Fibroblast of lung (primary cell): ENCODE measurements at regions not wholly inside any gene's neighbourhood (a gene's known extent, or its start where the extent isn't known, plus 50 kb on each side); places are given as distances from the start of the nearest gene placed in this dataset.

ENCODE experiments used
- DNase-seq, 2 donors: peaks; one replicate each; pipeline versions ENCODE4 v3.0.0 to v3.0.0-alpha.2; 2010; ENCODE audit warnings: low read depth in 2 of 2
- H2AFZ ChIP-seq: 2 replicates; pipeline ENCODE4 v1.5.1; 2012; ENCODE audit warnings: low read length, control low read depth, inconsistent platforms
- H3K27ac ChIP-seq: 2 replicates; pipeline ENCODE4 v1.5.1; 2011; ENCODE audit warnings: low read length, control low read depth; ENCODE audit not compliant: insufficient read depth
- H3K27me3 ChIP-seq: 2 replicates; pipeline ENCODE4 v1.5.1; 2011; ENCODE audit warnings: mild to moderate bottlenecking, low read length; ENCODE audit not compliant: control insufficient read depth, insufficient read depth
- H3K36me3 ChIP-seq: 2 replicates; pipeline ENCODE4 v1.5.1; 2011; ENCODE audit warnings: low read length; ENCODE audit not compliant: control insufficient read depth, insufficient read depth
- H3K4me1 ChIP-seq: 2 replicates; pipeline ENCODE4 v1.5.1; 2011; ENCODE audit warnings: low read length; ENCODE audit not compliant: control insufficient read depth, insufficient read depth; ENCODE audit errors: extremely low read depth
- H3K4me2 ChIP-seq: 2 replicates; pipeline ENCODE4 v1.5.1; 2011; ENCODE audit warnings: low read length, control low read depth; ENCODE audit not compliant: insufficient read depth; ENCODE audit errors: extremely low read depth
- H3K4me3 ChIP-seq, 4 experiments: fragments of 200-600 bp in 1 of 4; sonication (generic) in 1 of 4; replicated peaks in 1 of 4; 2 replicates each; pipeline ENCODE4 v1.5.1; 2011 to 2016; ENCODE audit warnings: low read length in 4 of 4, low read depth in 3 of 4, mild to moderate bottlenecking in 3 of 4, control low read depth in 2 of 4, inconsistent platforms in 1 of 4, mixed read lengths in 1 of 4; ENCODE audit not compliant: insufficient read depth in 1 of 4; ENCODE audit errors: control extremely low read depth in 1 of 4
- H3K79me2 ChIP-seq: 2 replicates; pipeline ENCODE4 v1.5.1; 2012; ENCODE audit warnings: mild to moderate bottlenecking, low read length, inconsistent platforms; ENCODE audit not compliant: control insufficient read depth, insufficient read depth
- H3K9ac ChIP-seq: 2 replicates; pipeline ENCODE4 v1.5.1; 2011; ENCODE audit warnings: mild to moderate bottlenecking, low read length, control low read depth; ENCODE audit not compliant: insufficient read depth
- H3K9me3 ChIP-seq: 2 replicates; pipeline ENCODE4 v1.5.1; 2012; ENCODE audit warnings: low read depth, low read length; ENCODE audit not compliant: control insufficient read depth, insufficient read depth
- H4K20me1 ChIP-seq: 2 replicates; pipeline ENCODE4 v1.5.1; 2011; ENCODE audit warnings: low read length; ENCODE audit not compliant: control insufficient read depth, insufficient read depth; ENCODE audit errors: extremely low read depth
- CTCF ChIP-seq, 2 donors: IDR thresholded peaks in 1 of 2; conservative IDR thresholded peaks in 1 of 2; 1 replicate in 1 of 2; 2 replicates in 1 of 2; pipeline ENCODE4 v1.5.1; 2011 to 2012; ENCODE audit warnings: low read length in 2 of 2, control low read depth in 1 of 2, inconsistent platforms in 1 of 2, low read depth in 1 of 2, mild to moderate bottlenecking in 1 of 2
- EZH2 ChIP-seq: IDR thresholded peaks from 2 replicates; pipeline ENCODE4 v1.5.1; 2012; ENCODE audit warnings: low read length, control low read depth, mild to moderate bottlenecking; ENCODE audit errors: missing control alignments

GRCh38 chr12:69096669-69097335, 142.6 kb upstream of the CPSF6 start:
- peak in 1 of 2 donors; percentile 79 for DNase-seq
- Histone ChIP-seq H3K4me1 (no peaks in the 10 kb centered on the region), H2AFZ (no peak overlapping the region), H3K4me2 (no peak overlapping the region), H3K79me2 (no peaks in the 10 kb centered on the region), H3K9me3 (no peaks in the 10 kb centered on the region), H3K9ac (no peak overlapping the region), H3K4me3 (no peak overlapping the region), H3K27me3 (peaks cover 3% of the 10 kb centered on the region), H4K20me1 (no peaks in the 10 kb centered on the region), H3K27ac (no peak overlapping the region), H3K36me3 (no peaks in the 10 kb centered on the region)
- no peak for TF ChIP-seq EZH2
- no peak for TF ChIP-seq CTCF (conservative IDR thresholded peaks at IDR 0.05 in 1 of 2, IDR thresholded peaks at IDR 0.05 in 1 of 2; ENCODE audit: low read depth in 1 of 2, low read length in 2 of 2)

DNA sequence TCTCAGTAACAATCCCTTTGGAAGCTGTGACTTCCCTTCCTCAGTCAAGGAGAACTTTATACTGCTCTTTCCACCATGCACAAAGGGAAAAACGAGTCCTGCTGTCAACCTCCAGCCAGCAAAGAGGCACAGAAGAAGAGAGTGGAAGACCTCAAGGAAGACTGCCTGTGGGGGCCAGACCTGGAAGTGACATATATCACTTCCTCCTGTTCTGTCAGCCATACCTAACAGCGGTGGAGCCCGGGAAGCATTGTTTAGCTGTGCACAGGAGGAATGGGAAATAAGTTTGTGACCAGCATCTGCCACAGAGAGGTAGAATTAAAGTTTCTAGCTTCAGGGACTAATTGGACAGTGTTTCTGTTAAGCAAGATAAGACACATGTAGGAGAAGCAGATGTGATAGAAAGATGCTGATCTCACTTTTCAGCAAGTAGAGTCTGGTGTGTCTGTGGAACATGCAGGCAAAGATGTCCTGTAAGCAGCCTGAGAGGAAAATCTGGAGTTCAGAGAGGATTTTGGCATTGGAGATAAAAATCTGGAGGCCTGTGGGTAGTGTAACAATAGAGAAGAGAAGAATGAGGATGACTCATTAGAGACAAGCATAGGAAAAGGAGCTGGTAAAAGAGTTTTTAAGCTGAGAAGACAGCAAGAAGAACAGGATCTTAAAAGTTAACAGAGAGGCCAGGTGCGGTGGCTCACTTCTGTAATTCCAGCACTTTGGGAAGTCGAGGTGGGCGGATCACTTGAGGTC, 141.6 kb upstream of the CPSF6 start:
- H2AFZ ChIP-seq: no peak overlapping the region
- peaks cover 3% of the 10 kb centered on the region for H3K27me3 ChIP-seq
- no peaks in the 10 kb centered on the region for H3K36me3 ChIP-seq
- no peaks in the 10 kb centered on the region for H4K20me1 ChIP-seq
- TF ChIP-seq EZH2 (no peak), CTCF (conservative IDR thresholded peaks at IDR 0.05 in 1 of 2, IDR thresholded peaks at IDR 0.05 in 1 of 2; ENCODE audit: low read depth in 1 of 2, low read length in 2 of 2) (no peak)
- DNase-seq: peak in 1 of 2 donors; percentile 86
- no peak overlapping the region for H3K4me3 ChIP-seq
- no peak overlapping the region for H3K27ac ChIP-seq
- no peak overlapping the region for H3K4me2 ChIP-seq
- H3K9ac ChIP-seq: no peak overlapping the region
- H3K79me2 ChIP-seq: no peaks in the 10 kb centered on the region
- H3K9me3 ChIP-seq: no peaks in the 10 kb centered on the region
- no peaks in the 10 kb centered on the region for H3K4me1 ChIP-seq

DNA sequence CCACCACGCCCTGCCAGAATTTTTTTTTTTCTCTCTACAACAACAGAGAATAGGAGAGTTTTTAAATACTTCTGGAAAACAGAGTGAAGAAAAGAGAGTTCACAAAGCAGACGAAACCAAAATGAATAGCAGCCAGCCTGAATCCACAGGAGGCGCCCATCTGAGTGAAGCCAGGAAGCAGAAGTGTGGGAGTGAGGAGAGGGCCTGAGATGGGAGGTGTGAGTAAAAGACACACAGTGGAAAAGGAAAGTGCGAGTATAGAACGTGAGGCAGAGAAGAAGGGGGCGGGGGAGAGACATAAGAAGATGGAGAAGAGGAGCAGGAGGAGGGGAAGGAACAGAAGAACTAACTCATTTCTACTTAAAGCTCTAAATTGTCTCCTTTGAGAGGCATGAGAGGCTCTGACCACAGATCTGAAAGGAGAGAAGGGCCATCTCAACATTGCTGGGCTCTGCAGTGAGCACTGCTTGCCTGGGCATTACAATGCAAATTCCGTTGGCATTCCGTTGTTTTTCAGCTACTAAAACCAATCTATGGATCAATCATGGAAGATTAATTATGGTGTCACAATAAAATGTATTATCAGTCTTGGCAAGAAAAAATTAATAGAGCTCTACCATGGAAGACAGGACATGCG, 140.1 kb upstream of the CPSF6 start:
- Histone ChIP-seq H3K79me2 (no peaks in the 10 kb centered on the region), H4K20me1 (no peaks in the 10 kb centered on the region), H3K9me3 (no peaks in the 10 kb centered on the region)

More for the DNA sequence above, 140.1 kb upstream of the CPSF6 start:
- Histone ChIP-seq H3K4me1 (no peaks in the 10 kb centered on the region), H3K27me3 (peaks cover 3% of the 10 kb centered on the region), H3K27ac (no peak overlapping the region), H3K36me3 (no peaks in the 10 kb centered on the region), H2AFZ (no peak overlapping the region), H3K4me3 (no peak overlapping the region), H3K9ac (no peak overlapping the region), H3K4me2 (no peak overlapping the region)
- no peak for TF ChIP-seq EZH2
- TF ChIP-seq CTCF (conservative IDR thresholded peaks at IDR 0.05 in 1 of 2, IDR thresholded peaks at IDR 0.05 in 1 of 2; ENCODE audit: low read depth in 1 of 2, low read length in 2 of 2): no peak
- DNase-seq: no peak
